ENCODE measurements at regions not wholly inside any gene's neighbourhood (a gene's known extent, or its start where the extent isn't known, plus 50 kb on each side); places are given as distances from the start of the nearest gene placed in this dataset.
A peak's percentile ranks its signal among the peaks of the same experiment; 100 is the strongest.
"Not testable (repeated sequence)": the region's sequence is repeated elsewhere in the genome, so short reads cannot be mapped to it uniquely, and the experiment has no call there.

GRCh38 chr2:131738996-131739434 lies 211.3 kb downstream of the CCDC74A start:
- not testable (repeated sequence) for DNase-seq (ENCODE audit: low read depth)

DNA sequence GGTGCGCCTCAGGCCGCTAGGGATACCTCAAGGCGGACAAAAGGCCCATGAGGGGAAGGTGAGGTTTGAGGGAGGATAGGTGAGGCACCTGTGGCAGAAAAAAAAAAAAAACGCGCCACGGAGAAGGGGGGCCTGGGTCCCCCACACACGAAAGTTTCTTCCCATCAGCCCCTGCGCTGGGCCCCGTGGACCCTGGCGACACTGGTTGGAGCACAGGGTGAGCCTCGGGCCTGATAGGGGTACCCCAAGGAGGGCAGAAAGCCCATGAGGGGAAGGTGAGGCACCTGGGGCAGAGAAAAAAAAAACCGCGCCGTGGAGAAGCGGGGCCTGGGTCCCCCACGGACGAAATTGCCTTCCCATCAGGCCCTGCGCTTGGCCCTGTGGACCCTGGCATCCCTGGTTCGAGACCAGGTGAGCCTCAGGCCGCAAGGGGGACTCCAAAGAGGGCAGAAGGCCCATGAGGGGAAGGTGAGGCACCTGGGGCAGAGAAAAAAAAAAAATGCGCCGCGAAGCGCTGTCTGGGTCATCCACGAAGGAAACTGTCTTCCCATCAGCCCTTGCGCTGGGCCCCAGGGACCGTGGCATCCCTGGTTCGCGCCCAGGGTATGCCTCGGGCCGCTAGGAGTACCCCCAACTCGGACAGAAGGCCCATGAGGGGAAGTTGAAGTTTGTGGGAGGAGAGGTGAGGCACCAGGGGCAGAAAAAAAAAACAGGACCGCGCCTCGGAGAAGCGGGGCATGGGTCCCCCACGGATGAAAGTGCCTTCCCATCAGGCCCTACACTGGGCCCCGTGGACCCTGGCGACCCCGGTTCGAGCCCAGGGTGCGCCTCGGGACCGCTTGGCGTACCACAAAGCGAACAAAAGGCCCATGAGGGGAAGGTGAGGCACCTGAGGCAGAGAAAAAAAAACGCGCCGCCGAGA lies 226.2 kb downstream of the CCDC74A start:
- DNase-seq (ENCODE audit: low read depth): no peak

DNA sequence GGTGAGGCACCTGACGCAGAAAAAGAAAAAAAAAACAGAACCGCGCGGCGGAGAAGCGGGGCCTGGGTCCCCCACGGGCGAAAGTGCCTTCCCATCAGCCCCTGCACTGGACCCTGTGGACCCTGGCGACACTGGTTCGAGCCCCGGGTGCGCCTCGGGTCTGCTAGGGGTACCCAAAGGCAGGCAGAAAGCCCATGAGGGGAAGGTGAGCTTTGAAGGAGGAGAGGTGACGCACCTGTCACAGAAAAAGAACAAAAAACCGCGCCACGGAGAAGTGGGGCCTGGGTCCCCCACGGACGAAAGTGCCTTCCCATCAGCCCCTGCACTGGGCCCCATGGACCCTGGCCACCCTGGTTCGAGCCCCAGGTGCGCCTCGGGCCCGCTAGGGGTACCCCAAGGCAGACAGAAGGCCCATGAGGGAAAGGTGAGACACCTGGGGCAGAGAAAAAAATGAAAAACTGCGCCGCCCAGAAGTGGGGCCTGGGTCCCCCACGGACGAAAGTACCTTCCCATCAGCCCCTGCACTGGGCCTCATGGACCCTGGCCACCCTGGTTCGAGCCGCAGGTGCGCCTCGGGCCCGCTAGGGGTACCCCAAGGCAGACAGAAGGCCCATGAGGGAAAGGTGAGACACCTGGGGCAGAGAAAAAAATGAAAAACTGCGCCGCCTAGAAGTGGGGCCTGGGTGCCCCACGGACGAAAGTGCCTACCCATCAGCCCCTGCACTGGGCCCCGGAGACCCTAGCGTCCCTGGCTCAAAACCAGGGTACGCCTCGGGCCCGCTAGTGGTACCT lies 227.4 kb downstream of the CCDC74A start:
- DNase-seq (ENCODE audit: low read depth): no peak

- DNase-seq (ENCODE audit: low read depth): no peak
Measured at GRCh38 chr2:131756141-131756907, 228.6 kb downstream of the CCDC74A start.

DNA sequence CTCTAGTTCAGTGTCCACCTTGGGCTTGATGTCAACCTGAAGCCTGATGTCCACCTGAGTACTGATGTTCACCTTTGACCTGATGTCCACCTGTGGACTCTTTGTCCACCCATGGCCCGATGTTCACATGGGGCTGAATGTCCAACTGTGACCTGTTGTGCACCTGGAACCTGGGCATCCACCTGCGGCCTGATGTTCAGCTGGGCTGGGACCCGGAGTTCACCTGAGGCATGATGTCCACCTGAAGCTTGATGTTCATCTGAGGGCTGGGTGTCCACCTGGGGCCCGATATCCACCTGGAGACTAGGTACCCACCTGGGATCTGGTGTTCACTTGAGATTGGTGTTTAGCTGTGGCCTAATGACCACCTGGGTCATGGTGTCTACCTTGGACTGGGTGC lies 231.3 kb downstream of the CCDC74A start:
- not testable (repeated sequence) for DNase-seq (ENCODE audit: low read depth)

DNA sequence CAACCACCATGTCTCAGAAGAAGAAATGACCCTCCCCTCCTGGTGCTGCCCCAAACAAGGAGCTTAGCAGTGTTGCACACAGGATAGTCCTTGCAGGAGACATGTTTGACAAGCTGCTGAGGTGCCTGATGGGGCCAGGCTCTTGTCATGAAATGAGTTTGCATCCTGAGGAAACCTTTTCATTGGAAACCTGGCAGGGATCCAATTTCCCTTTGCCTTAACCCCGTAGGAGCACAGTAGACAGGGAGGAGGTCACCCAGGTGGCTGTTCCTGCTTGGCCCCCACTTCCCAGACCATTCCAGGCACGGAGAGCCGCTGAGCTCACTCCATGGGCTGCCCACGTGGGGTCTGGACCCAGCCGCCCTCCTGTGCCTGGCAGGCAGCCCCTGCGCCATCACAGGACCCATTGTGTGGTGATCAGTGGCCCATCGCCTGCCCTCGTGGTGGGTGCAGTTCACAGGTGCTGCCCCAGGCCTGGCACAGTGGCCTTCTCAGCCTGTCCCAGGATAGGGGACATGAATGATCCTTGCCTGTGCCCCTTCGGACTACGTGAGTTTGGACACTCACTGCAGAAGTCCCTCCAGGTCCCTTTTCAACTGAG lies 247.4 kb downstream of the CCDC74A start:
- DNase-seq (ENCODE audit: low read depth): not testable (repeated sequence)

DNA sequence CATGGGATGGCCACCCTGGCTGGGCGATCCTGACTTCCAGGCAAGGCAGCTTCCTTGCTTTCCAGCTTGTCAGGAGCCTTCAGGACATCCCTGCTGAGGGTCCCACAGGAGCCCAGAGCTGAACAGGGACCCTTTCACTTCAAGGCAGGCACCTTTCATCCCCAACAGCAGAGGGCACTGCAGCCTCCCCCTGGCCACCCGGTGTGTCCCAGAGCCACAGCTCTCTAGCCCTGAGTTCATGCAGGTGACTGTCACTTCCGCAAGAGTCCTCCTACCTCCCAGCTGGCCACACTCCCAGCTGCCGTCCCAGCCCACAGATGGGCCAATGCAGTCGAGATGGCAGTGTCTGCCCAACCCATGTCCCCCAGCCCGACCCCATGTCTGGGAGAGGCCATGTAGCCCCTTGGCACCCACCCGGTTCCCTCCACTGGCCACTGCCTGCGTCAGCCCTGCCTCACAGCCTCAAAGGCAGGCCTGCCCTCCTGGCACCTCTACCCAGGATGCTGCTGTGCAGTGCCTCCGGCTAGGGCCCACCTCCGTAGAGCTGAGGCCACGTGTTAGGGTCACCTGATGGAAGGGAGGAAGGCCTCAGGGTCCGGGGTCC lies 248.3 kb downstream of the CCDC74A start:
- not testable (repeated sequence) for DNase-seq (ENCODE audit: low read depth)

DNA sequence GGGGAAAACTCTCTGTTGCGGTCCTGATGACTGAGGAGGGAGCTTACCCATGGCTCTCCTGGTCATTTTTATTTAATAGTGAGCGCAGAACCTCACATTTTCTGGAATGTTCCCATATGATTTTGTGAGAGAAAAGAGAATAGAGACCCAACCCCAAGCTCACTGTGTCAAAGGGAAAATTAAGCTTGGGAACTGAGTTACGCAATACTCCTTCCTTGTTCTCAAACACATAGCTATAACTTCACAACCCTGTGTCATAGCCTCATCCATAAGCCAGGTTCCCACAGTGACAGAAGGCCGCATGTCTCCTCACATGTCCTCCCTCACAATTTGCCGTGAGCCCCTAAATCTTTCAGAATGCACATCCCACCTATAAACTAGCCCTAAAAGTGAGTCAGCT lies 252.8 kb downstream of the CCDC74A start:
- DNase-seq (ENCODE audit: low read depth): not testable (repeated sequence)

GRCh38 chr2:131801210-131801744 lies 273.6 kb downstream of the CCDC74A start:
- no peak for DNase-seq (ENCODE audit: low read depth)

GRCh38 chr2:131801745-131802350 lies 274.2 kb downstream of the CCDC74A start:
- DNase-seq (ENCODE audit: low read depth): peak; percentile 37

- peak; percentile 24 for DNase-seq (ENCODE audit: low read depth)
Measured at GRCh38 chr2:131802351-131802836, 274.7 kb downstream of the CCDC74A start.

DNA sequence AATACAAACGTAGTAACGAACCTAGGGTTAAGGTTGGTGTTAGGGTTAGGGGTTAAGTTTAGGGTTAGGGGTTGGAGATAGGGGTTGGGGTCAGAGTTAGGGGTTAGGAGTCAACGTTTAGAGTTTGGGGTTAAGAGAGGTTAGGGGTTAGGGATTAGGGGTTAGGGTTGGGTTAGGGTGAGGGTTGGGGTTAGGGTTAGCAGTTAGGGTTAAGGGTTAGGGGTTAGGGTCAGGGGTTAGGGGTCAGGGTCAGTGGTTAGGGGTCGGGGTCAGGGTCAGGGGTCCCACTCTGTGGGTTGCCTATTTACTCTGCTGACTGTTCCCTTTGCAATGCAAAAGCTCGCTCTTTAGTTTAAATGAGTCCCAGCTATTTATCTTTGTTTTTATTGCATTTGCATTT lies 275.5 kb downstream of the CCDC74A start:
- not testable (repeated sequence) for DNase-seq (ENCODE audit: low read depth)

DNA sequence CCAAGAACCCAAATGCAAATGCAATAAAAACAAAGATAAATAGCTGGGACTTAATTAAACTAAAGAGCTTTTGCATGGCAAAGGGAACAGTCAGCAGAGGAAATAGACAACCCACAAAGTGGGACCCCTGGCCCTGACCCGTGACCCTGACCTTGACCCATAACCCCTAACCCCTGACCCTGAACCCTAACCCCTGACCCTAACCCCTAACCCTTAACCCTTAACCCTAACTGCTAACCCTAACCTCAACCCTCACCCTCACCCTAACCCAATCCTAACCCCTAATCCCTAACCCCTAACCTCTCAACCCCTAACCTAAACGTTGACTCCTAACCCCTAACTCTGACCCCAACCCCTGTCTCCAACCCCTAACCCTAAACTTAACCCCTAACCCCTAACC lies 284.9 kb downstream of the CCDC74A start:
- not testable (repeated sequence) for DNase-seq (ENCODE audit: low read depth)

- DNase-seq (ENCODE audit: low read depth): not testable (repeated sequence)
Measured at GRCh38 chr2:131813378-131813777, 285.7 kb downstream of the CCDC74A start.

GRCh38 chr2:131818267-131818973 lies 290.7 kb downstream of the CCDC74A start:
- DNase-seq (ENCODE audit: low read depth): not testable (repeated sequence)

GRCh38 chr2:131822237-131822721 lies 294.6 kb downstream of the CCDC74A start:
- not testable (repeated sequence) for DNase-seq (ENCODE audit: low read depth)

- DNase-seq (ENCODE audit: low read depth): not testable (repeated sequence)
Measured at GRCh38 chr2:131823058-131823457, 295.4 kb downstream of the CCDC74A start.

DNA sequence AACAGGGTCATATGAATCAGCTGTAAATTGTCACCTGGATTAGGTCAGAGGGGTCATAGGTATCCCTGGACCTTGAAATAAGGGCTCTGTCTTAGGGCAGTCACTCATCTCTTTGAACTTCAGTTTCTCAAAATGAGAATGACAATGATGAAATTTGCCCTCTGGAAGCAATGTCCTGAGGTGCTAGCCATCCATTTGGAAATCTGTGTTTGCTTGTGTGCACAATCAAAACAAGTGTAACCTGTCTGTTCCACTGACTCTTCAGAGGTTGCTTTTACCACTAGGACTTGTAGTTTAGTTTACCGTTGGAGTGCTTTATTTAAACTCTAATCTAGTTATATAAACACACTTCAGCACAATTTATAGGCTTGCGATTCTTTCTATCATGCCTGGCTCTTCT lies 297.3 kb downstream of the CCDC74A start:
- not testable (repeated sequence) for DNase-seq (ENCODE audit: low read depth)

- no peak for DNase-seq (ENCODE audit: low read depth)
Measured at GRCh38 chr2:131827481-131828163, 299.9 kb downstream of the CCDC74A start.

All from amniotic epithelial cell (primary cell).